GM19240 (cell line): ENCODE measurements at regions not wholly inside any gene's neighbourhood (a gene's known extent, or its start where the extent isn't known, plus 50 kb on each side); places are given as distances from the start of the nearest gene placed in this dataset.

ENCODE experiments used
- DNase-seq: peaks from one replicate; pipeline ENCODE4 v3.0.0; 2011; ENCODE audit warnings: low spot score; ENCODE audit not compliant: insufficient read length

GRCh38 chr16:48901712-48902374, 291.9 kb upstream of the N4BP1 start:
- no peak for DNase-seq

DNA sequence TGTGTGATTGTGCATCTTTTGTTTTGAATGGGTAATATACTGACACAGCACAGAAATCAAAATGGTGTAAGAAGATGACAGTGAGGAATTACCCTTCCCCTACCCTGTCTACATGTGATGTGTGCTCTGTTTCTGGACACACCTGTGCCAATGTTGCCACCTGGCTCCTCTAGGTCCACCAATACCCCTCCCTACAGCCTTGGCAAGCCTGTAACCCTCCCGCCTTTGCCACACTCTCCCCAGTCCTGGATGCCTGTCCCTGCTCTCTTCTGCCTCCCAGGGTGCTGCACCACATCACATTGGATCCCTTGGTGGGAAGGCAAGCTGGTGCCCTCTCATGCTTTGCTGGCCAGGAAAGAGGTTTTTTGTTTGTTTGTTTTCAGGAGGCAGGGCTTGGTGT, 289.5 kb upstream of the N4BP1 start:
- DNase-seq = no peak

- DNase-seq = no peak
Measured at GRCh38 chr16:48897698-48898205, 287.8 kb upstream of the N4BP1 start.

DNA sequence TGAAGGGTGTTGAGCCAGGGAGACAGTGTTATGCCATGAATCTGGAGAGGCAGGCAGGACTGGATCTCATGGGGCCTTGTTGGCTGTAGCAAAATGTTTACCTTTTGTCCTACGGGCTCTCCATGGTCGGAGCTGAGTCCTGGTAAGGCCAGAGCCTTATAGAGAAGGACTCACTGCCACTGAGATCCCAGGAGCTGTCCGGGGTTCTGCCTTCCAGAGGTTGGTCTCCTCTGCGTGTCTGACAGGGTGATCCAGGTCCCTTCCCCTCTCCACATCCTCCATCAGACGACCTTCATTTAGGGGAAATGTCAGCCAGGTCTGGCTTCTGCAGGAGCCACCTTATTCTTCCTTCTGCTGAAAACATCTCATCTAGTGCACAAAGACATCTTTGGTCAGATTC, 285.2 kb upstream of the N4BP1 start:
- no peak for DNase-seq

DNA sequence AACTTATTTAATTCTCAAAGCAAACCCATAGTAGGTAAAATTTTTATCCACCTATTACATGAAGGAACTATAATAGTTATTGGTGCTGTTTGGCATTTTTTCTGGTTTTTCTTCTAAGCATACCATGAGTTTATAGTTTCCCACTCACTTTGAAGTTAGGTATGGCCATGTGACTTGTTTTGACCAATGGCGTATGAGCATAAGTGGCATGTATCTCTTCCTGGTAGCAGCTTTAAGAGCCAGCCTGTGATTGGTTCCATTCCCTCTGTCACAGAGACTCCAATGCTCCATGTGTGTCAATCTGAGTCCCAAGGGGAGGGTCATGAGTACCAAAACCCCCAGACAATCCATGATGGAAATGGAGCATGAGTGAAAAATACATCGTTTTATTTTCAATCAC, 282.9 kb upstream of the N4BP1 start:
- no peak for DNase-seq

- DNase-seq = no peak
Measured at GRCh38 chr16:48887646-48888210, 277.7 kb upstream of the N4BP1 start.

GRCh38 chr16:48885471-48885870, 275.5 kb upstream of the N4BP1 start:
- DNase-seq = no peak

DNA sequence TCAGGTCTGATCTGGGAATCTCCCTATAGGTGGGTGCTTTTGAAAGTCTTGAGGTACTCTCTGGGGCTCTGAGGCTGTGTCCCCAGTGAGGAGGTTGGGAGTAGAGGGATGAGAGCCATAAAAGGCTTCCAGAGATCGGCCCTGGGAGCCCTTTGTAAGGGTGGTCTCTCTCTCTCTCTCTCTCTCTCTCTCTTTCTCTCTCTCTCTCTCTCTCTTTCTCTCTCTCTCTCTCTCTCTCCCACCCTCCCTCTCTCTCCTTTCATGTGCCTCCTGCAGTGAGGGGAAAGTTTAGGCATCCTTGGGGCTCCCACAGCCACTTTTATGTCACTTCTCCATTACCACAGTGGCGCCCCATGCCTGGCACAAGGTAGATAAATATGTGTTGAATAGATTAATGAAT, 271.3 kb upstream of the N4BP1 start:
- no peak for DNase-seq

- no peak for DNase-seq
Measured at GRCh38 chr16:48879223-48880122, 269.5 kb upstream of the N4BP1 start.

DNA sequence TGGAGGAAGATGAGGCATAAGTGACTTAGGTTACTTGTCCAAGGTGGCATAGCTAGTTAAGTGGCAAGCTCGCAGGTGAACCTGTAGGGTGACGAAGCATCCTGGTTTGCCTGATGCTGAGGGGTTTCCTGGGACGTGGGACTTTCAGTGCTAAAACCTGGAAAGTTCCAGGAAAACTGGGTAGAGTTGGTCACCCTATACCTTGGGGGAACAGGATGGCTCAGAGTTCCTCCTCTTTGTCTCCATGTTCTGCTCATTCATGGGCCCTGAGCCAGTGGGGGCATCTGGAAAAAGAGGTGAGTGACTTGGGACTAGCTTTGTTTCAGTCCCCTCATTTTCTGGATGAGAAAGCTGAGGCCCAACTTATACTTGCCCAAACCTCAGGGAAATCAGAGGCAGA, 268.0 kb upstream of the N4BP1 start:
- DNase-seq = no peak

GRCh38 chr16:48870141-48870540, 260.2 kb upstream of the N4BP1 start:
- no peak for DNase-seq

- no peak for DNase-seq
Measured at GRCh38 chr16:48865520-48865919, 255.5 kb upstream of the N4BP1 start.

- no peak for DNase-seq
Measured at GRCh38 chr16:48864055-48864454, 254.1 kb upstream of the N4BP1 start.

- DNase-seq = no peak
Measured at GRCh38 chr16:48862087-48862532, 252.1 kb upstream of the N4BP1 start.

- no peak for DNase-seq
Measured at GRCh38 chr16:48860341-48860740, 250.4 kb upstream of the N4BP1 start.

DNA sequence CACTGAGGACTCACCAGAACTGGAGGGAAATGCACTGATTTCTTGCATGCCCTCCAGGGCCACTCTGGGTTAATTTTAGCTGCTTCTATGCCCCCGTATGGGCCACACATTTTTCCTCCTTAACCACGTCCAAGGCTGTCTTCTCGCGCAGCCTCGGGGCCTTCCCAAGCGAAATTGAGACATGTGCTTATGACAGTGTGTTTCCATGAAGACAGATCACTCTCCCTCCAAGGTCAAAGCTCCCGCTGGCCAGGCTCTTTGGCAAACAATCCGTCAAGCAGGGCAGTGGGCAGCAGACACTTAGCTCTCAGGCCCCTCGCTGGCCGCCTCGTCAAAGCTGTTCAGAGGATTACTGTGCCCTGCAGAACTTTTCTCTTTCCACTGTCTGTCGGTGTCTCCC, 243.0 kb upstream of the N4BP1 start:
- no peak for DNase-seq

- no peak for DNase-seq
Measured at GRCh38 chr16:48852458-48852857, 242.5 kb upstream of the N4BP1 start.

DNA sequence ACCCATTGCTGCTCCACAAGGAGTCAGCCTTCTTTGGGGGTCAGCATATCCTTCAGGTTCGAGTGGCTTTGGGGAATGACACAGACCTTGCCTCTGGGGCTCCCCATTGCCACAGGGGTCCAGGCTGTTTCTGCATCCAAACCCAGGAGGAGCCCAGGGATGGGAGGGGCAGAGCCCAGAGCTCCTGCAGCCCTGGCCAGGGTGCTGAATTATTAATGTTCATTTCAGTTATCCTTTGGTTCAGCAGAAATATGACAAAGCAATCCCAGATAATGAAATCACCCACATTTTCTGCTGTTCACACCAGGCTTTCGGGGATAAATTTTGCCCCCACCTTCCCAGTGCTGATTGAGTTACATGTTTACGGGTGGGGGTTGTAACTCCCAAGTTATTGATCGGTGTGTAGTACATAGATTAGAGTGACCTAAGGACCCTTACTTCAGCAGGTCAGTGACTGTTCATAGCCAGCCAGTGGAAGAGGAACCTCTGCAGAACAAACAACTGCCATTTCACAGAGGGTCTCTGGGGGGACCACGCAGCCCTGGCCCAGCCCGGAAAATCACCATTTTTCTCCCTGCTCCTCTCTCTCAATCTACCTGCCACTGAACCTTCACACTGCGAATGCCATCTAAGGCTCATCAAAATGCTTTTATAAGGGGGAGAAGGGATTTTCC, 240.3 kb upstream of the N4BP1 start:
- no peak for DNase-seq

GRCh38 chr16:48846277-48846676, 236.3 kb upstream of the N4BP1 start:
- DNase-seq = no peak

- no peak for DNase-seq
Measured at GRCh38 chr16:48845261-48845660, 235.3 kb upstream of the N4BP1 start.

- no peak for DNase-seq
Measured at GRCh38 chr16:48838349-48838748, 228.4 kb upstream of the N4BP1 start.

DNA sequence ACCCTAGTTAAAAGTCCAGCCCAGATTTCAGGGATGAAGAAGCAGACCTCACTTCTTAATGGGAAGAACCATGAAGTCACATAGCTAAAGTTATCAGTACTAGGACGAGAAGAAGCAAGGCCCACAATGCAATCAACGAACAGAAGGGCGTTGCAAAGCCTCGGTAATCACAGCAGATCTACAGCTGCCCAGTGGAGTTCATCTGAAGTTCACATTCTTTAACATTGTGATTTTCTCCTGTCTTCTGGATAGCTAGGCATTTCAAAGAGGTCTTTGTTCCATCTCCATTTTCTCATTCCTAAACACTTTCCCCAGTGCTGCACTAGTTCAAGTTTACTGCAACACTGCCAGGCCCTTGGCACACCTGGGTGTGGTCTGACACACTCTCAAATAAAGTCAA, 226.7 kb upstream of the N4BP1 start:
- no peak for DNase-seq
